ENCODE measurements at regions not wholly inside any gene's neighbourhood (a gene's known extent, or its start where the extent isn't known, plus 50 kb on each side); places are given as distances from the start of the nearest gene placed in this dataset.

GRCh38 chr9:7580568-7580967, 219.0 kb downstream of the DMAC1 start:
- no peaks in the 10 kb centered on the region for H3K9me2 ChIP-seq
- H2AFZ ChIP-seq (ENCODE audit: low read depth): no peak overlapping the region
- CTCF ChIA-PET: interaction anchor here (0.7 to 4.1 kb wide), 3 partner anchors 10 to 1315 kb away, joined by 3 to 17 read pairs (median 4); no protein-coding TSS in a partner anchor
- H3K4me3 ChIP-seq (ENCODE audit: low read depth in 2 of 2, low read length in 1 of 2): no peak overlapping the region
- H3F3A ChIP-seq (replicated peaks; ENCODE audit: insufficient read depth): no peaks in the 10 kb centered on the region
- H3K9me3 ChIP-seq: no peaks in the 10 kb centered on the region
- TF ChIP-seq, protein P1, sequence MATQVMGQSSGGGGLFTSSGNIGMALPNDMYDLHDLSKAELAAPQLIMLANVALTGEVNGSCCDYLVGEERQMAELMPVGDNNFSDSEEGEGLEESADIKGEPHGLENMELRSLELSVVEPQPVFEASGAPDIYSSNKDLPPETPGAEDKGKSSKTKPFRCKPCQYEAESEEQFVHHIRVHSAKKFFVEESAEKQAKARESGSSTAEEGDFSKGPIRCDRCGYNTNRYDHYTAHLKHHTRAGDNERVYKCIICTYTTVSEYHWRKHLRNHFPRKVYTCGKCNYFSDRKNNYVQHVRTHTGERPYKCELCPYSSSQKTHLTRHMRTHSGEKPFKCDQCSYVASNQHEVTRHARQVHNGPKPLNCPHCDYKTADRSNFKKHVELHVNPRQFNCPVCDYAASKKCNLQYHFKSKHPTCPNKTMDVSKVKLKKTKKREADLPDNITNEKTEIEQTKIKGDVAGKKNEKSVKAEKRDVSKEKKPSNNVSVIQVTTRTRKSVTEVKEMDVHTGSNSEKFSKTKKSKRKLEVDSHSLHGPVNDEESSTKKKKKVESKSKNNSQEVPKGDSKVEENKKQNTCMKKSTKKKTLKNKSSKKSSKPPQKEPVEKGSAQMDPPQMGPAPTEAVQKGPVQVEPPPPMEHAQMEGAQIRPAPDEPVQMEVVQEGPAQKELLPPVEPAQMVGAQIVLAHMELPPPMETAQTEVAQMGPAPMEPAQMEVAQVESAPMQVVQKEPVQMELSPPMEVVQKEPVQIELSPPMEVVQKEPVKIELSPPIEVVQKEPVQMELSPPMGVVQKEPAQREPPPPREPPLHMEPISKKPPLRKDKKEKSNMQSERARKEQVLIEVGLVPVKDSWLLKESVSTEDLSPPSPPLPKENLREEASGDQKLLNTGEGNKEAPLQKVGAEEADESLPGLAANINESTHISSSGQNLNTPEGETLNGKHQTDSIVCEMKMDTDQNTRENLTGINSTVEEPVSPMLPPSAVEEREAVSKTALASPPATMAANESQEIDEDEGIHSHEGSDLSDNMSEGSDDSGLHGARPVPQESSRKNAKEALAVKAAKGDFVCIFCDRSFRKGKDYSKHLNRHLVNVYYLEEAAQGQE (IDR thresholded peaks at IDR 0.05; ENCODE audit: low read depth, low read length): no peak
- no peak overlapping the region for H3K9ac ChIP-seq
- no peaks in the 10 kb centered on the region for H3K79me2 ChIP-seq (ENCODE audit: insufficient read depth)
- POLR2A ChIA-PET: no interaction called here
- H3K27me3 ChIP-seq (ENCODE audit: insufficient read depth): no peaks in the 10 kb centered on the region
- WGBS (ENCODE audit: low lambda C conversion rate): 35% methylated on average over 5 of the region's 5 CpGs
- no peak overlapping the region for H3K27ac ChIP-seq (ENCODE audit: low read depth in 2 of 2, low read length in 1 of 2)
- no peak for DNase-seq
- no peaks in the 10 kb centered on the region for H4K20me1 ChIP-seq (ENCODE audit: insufficient read depth)
- no peaks in the 10 kb centered on the region for H3K36me3 ChIP-seq (replicated peaks in 1 of 2; ENCODE audit: control insufficient read depth in 1 of 2, insufficient read depth in 2 of 2, low read length in 1 of 2)
- H3K4me2 ChIP-seq: no peak overlapping the region
- no peaks in the 10 kb centered on the region for H3K4me1 ChIP-seq (ENCODE audit: control insufficient read depth in 1 of 2, insufficient read depth in 2 of 2, low read depth in 1 of 2, low read length in 1 of 2)

- CTCF ChIA-PET: interaction anchor here (1.0 to 4.1 kb wide), 2 partner anchors 9 to 11 kb away, joined by 4 to 17 read pairs; no protein-coding TSS in a partner anchor
- POLR2A ChIA-PET: no interaction called here
- H2AFZ ChIP-seq (ENCODE audit: low read depth): no peak overlapping the region
- TF ChIP-seq GATA2 (CRISPR knock-in tag; IDR thresholded peaks at IDR 0.05): no peak
- TF ChIP-seq FOXJ3 (CRISPR knock-in tag; IDR thresholded peaks at IDR 0.05): no peak
- no peak for TF ChIP-seq RAD21 (IDR thresholded peaks at IDR 0.05; ENCODE audit: low read length)
- TF ChIP-seq RCOR1 (IDR thresholded peaks at IDR 0.05; ENCODE audit: low read length): no peak
- no peak for TF ChIP-seq TEAD4 (IDR thresholded peaks at IDR 0.05; ENCODE audit: borderline replicate concordance, insufficient read depth)
- TF ChIP-seq GABPA (IDR thresholded peaks at IDR 0.05; ENCODE audit: low read depth): no peak
- TF ChIP-seq, protein P1 (IDR thresholded peaks at IDR 0.05; ENCODE audit: low read depth, low read length): no peak
- no peak for TF ChIP-seq EP300 (IDR thresholded peaks at IDR 0.05; ENCODE audit: borderline replicate concordance in 1 of 2, low read depth in 1 of 2, low read length in 1 of 2)
- no peak for TF ChIP-seq TCF12 (IDR thresholded peaks at IDR 0.05)
- TF ChIP-seq, protein P2, sequence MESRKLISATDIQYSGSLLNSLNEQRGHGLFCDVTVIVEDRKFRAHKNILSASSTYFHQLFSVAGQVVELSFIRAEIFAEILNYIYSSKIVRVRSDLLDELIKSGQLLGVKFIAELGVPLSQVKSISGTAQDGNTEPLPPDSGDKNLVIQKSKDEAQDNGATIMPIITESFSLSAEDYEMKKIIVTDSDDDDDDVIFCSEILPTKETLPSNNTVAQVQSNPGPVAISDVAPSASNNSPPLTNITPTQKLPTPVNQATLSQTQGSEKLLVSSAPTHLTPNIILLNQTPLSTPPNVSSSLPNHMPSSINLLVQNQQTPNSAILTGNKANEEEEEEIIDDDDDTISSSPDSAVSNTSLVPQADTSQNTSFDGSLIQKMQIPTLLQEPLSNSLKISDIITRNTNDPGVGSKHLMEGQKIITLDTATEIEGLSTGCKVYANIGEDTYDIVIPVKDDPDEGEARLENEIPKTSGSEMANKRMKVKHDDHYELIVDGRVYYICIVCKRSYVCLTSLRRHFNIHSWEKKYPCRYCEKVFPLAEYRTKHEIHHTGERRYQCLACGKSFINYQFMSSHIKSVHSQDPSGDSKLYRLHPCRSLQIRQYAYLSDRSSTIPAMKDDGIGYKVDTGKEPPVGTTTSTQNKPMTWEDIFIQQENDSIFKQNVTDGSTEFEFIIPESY (IDR thresholded peaks at IDR 0.05; ENCODE audit: borderline replicate concordance, low read depth): no peak
- TF ChIP-seq MEF2A (IDR thresholded peaks at IDR 0.05; ENCODE audit: borderline replicate concordance, low read depth): no peak
- no peak for TF ChIP-seq EZH2phosphoT487 (IDR thresholded peaks at IDR 0.05; ENCODE audit: borderline replicate concordance, low read depth)
- TF ChIP-seq CHD2 (IDR thresholded peaks at IDR 0.05; ENCODE audit: low read length, partially characterized antibody): no peak
- no peak for TF ChIP-seq MXI1 (IDR thresholded peaks at IDR 0.05; ENCODE audit: low read depth, low read length)
- TF ChIP-seq SMC3 (IDR thresholded peaks at IDR 0.05; ENCODE audit: low read depth, low read length): no peak
- H3K36me3 ChIP-seq (replicated peaks in 1 of 2; ENCODE audit: control insufficient read depth in 1 of 2, insufficient read depth in 2 of 2, low read length in 1 of 2): no peaks in the 10 kb centered on the region
- no peaks in the 10 kb centered on the region for H3K9me3 ChIP-seq
- H3K4me2 ChIP-seq: no peak overlapping the region
- WGBS (ENCODE audit: low lambda C conversion rate): 27% methylated on average over 1 of the region's 1 CpG
- H3K27ac ChIP-seq (ENCODE audit: low read depth in 2 of 2, low read length in 1 of 2): no peak overlapping the region
- H3F3A ChIP-seq (replicated peaks; ENCODE audit: insufficient read depth): no peaks in the 10 kb centered on the region
- no peaks in the 10 kb centered on the region for H3K79me2 ChIP-seq (ENCODE audit: insufficient read depth)
- H3K4me1 ChIP-seq (ENCODE audit: control insufficient read depth in 1 of 2, insufficient read depth in 2 of 2, low read depth in 1 of 2, low read length in 1 of 2): no peaks in the 10 kb centered on the region
- H4K20me1 ChIP-seq (ENCODE audit: insufficient read depth): no peaks in the 10 kb centered on the region
- no peak overlapping the region for H3K9ac ChIP-seq
- DNase-seq: no peak
- H3K4me3 ChIP-seq (ENCODE audit: low read depth in 2 of 2, low read length in 1 of 2): no peak overlapping the region
- no peaks in the 10 kb centered on the region for H3K9me2 ChIP-seq
- H3K27me3 ChIP-seq (ENCODE audit: insufficient read depth): no peaks in the 10 kb centered on the region
Observed at GRCh38 chr9:7579351-7579750, 220.2 kb downstream of the DMAC1 start.

All from SK-N-SH (cell line).